ENCODE measurements at regions not wholly inside any gene's neighbourhood (a gene's known extent, or its start where the extent isn't known, plus 50 kb on each side); places are given as distances from the start of the nearest gene placed in this dataset.

- no peak for TF ChIP-seq KLF13 (tag; IDR thresholded peaks at IDR 0.05; ENCODE audit: borderline replicate concordance, low read depth)
- TF ChIP-seq RB1 (IDR thresholded peaks at IDR 0.05; ENCODE audit: low read depth) = no peak
- TF ChIP-seq NFE2 (IDR thresholded peaks at IDR 0.05; ENCODE audit: low read depth) = no peak
- no peak for TF ChIP-seq MTA3 (IDR thresholded peaks at IDR 0.05; ENCODE audit: borderline replicate concordance)
- no peak for TF ChIP-seq ZNF217 (CRISPR knock-in tag; IDR thresholded peaks at IDR 0.05)
- TF ChIP-seq, protein P1, sequence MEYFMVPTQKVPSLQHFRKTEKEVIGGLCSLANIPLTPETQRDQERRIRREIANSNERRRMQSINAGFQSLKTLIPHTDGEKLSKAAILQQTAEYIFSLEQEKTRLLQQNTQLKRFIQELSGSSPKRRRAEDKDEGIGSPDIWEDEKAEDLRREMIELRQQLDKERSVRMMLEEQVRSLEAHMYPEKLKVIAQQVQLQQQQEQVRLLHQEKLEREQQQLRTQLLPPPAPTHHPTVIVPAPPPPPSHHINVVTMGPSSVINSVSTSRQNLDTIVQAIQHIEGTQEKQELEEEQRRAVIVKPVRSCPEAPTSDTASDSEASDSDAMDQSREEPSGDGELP (CRISPR knock-in tag; IDR thresholded peaks at IDR 0.05; ENCODE audit: borderline replicate concordance) = no peak
- no peak for TF ChIP-seq SMAD3 (CRISPR knock-in tag; conservative IDR thresholded peaks at IDR 0.05)
Observed at GRCh38 chr10:4397337-4397736, 428.7 kb upstream of the AKR1E2 start (continued).

- BruUV-seq (replicated peaks) = no TSS peak
- Histone ChIP-seq H3K9me3 (replicated peaks; ENCODE audit: control insufficient read depth, insufficient read depth, low read depth, low read length) (no peaks in the 10 kb centered on the region), H2AFZ (ENCODE audit: low read depth, low read length) (no peak overlapping the region), H3K4me1 (replicated peaks in 1 of 2; ENCODE audit: control insufficient read depth in 2 of 2, insufficient read depth in 2 of 2, low read length in 2 of 2) (no peaks in the 10 kb centered on the region), H3K4me2 (ENCODE audit: insufficient read depth, low read length) (no peak overlapping the region), H3K9ac (ENCODE audit: insufficient read depth in 1 of 2, low read depth in 2 of 2, low read length in 2 of 2) (no peak overlapping the region), H3K79me2 (ENCODE audit: control insufficient read depth, insufficient read depth, low read length) (no peaks in the 10 kb centered on the region), H3K36me3 (ENCODE audit: control insufficient read depth, insufficient read depth, low read length) (no peaks in the 10 kb centered on the region), H4K20me1 (replicated peaks; ENCODE audit: control insufficient read depth, insufficient read depth, low read length) (no peaks in the 10 kb centered on the region), H3K27me3 (ENCODE audit: control insufficient read depth in 2 of 2, insufficient read depth in 2 of 2, low read length in 2 of 2) (peaks cover 0 to 5% of the 10 kb centered on the region in 2 experiments; a peak in 1 of 5 replicates), H3K9me1 (ENCODE audit: control insufficient read depth, insufficient read depth, low read length) (no peaks in the 10 kb centered on the region), H3K4me3 (no peak overlapping the region), H3K27ac (ENCODE audit: extremely low read depth, low read depth, low read length) (no peak overlapping the region)
- 2% methylated on average over 9 of the region's 9 CpGs for WGBS (ENCODE audit: insufficient coverage, low coverage, missing lambda C conversion rate)
- FAIRE-seq = no peak
- DNase-seq (ENCODE audit: extremely low read depth in 1 of 4, low spot score in 3 of 4) = no peak
- intact Hi-C loops (cut with micrococcal nuclease) (no loop called here), in situ Hi-C loops (cut with MboI) (no loop called here)
- no peak for ATAC-seq
- CTCF ChIA-PET (ENCODE audit: low intra/inter-chr PET ratio) = no interaction called here
- POLR2A ChIA-PET = no interaction called here
- TF ChIP-seq ZBTB12 (CRISPR knock-in tag; IDR thresholded peaks at IDR 0.05) (no peak), ETV5 (CRISPR knock-in tag; IDR thresholded peaks at IDR 0.05; ENCODE audit: low read depth) (no peak), PHF8 (IDR thresholded peaks at IDR 0.05; ENCODE audit: borderline replicate concordance, low read length) (no peak), CBX8 (IDR thresholded peaks at IDR 0.05; ENCODE audit: borderline replicate concordance, extremely low read depth, low read depth, low read length, poor library complexity, severe bottlenecking) (no peak), SLC30A9 (CRISPR knock-in tag; IDR thresholded peaks at IDR 0.05) (no peak), HNRNPL (IDR thresholded peaks at IDR 0.05; ENCODE audit: low read depth, low read length) (no peak), NCOA6 (IDR thresholded peaks at IDR 0.05) (no peak), RBM39 (optimal IDR thresholded peaks at IDR 0.05; ENCODE audit: low read depth, low read length) (no peak), ILK (tag; IDR thresholded peaks at IDR 0.05; ENCODE audit: borderline replicate concordance, low read depth) (no peak), POLR2H (tag; IDR thresholded peaks at IDR 0.05; ENCODE audit: low read depth) (no peak), ZNF316 (IDR thresholded peaks at IDR 0.05) (no peak), TAF1 (IDR thresholded peaks at IDR 0.05; ENCODE audit: control insufficient read depth, extremely low read depth, insufficient read depth, low read length, severe bottlenecking) (no peak)
Observed at GRCh38 chr10:4396401-4397283, 429.4 kb upstream of the AKR1E2 start.

All from K562 (cell line).